NCI-H128 (cell line): ENCODE measurements at regions not wholly inside any gene's neighbourhood (a gene's known extent, or its start where the extent isn't known, plus 50 kb on each side); places are given as distances from the start of the nearest gene placed in this dataset.

Source experiments
- DNase-seq: peaks from one replicate; lab custom pipeline; 2025; ENCODE audit not compliant: unreplicated experiment; lab: John Stamatoyannopoulos, UW

DNA sequence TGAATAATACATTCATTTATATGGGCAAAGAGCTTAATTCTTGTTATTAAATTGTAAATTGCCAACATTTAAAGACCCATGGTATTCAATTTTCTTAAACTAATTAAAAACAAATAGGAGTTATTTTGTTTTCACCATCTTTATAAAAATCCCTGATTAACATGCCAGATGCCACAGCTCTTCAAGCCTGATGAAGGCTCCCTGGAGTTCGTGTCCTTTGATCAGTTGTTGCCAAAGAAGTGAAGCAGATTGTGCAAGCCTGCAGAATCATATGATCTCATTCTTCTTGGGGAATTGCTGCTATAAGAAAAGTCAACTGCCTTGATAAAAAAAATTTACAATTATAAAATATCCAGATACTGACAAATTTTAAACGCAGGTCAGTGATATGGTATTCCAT, 288.3 kb upstream of the PPFIA2 start:
- DNase-seq, result no peak

DNA sequence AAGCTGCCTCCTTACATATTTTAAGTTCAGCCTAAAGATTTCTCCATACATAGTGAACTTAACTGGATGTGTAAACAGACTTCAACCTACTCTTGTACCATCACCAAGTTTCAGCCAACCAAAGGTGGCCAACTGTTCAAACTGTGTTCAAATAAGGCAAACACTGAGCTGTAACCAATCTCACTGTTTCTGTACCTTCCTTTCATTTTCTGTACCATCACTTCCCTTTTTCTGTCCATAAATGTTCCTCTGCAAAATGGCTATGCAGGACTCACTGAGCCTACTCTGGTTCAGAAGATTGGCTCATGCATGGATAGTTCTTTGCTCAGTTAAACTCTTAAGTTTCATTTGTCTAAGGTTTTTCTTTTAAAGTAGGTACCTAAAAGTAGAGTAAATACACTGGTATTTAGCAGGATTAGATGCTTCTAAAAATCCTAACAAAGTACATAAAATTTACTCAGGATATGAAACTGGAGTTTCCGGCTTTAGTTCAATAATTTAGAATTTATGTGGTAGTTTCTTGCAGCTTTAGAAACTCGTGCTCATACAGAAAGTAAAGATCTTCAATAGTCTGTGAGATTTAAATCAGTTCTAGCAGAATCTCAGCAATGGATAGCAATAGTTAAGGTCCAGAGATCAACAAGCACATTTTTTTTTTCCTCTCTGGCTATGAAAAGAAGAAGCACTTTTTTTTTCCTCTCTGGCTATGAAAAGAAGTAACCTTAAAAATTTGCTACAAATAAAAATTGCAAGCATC, 282.0 kb upstream of the PPFIA2 start:
- no peak for DNase-seq

DNA sequence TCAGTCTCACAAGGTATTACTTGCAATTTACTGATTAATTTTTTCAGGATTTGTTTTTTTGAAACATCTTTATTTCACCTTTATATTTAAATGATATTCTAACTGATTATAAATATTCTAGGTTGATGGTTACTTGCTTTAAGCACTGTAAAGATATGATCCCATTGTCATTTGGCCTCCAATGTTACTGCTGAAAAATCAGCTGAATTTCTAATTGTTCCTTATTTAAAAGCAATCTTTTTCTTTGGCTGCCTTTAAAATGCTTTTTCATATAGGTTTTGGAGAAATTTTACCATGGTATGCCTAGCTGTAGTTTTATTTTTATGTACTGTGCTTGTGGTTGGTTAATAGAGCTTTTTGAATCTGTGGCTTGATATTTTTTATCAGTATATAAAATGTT, 275.6 kb upstream of the PPFIA2 start:
- no peak for DNase-seq

DNA sequence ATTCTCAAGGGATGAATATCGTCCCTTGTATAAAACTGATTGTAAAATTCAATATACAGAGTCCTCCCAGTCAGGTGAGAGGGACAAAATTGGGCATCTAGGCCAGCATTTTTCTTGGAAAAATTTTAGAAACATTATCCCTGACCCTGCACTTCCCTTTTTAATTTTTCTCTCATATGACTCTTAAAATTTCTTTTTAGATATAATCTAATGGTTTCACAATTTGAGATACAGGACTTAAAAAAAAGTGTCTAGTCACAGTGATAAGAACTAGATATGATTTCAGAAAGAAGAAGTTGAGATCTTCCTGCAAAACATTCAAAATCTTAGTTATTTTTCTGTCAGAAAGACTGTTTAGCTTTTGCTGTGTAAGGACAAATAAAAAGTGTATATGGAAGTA, 270.8 kb upstream of the PPFIA2 start:
- no peak for DNase-seq

DNA sequence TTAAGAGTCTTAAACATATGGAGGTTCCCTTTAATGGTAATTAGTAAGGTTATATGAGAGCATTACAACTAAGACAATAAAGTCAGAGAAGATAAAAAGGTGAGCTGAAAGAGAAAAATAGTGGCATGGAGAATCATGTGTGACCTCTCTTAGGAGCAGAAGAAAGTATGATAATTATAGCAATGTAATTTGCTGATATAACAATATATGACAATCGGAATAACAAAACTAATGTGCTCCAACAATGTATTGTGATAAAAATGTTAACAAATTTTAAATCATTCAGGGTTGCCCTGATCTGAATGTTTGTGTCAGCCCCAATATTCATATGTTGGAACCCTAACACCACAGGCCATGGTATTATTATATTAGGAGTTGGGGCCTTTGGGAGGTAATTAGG, 269.6 kb upstream of the PPFIA2 start:
- DNase-seq, result no peak

DNA sequence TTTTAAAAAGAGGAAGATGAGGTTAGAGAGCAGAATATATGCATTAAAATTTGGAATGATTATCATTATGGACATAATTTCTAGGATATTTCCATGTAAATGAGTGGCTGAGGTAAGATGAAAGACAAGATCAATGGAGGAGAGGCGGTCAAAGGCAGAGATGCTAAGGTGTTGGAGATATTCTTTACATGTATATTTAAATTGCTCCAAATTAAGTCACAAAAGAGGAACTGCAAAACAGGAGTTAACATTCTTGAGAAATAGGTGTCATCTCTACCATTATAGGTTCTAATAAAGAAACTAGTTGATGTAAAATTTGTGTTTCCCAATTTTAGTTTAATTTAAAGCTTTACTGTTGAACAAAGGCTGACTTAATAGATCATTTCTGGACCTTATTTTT, 268.5 kb upstream of the PPFIA2 start:
- DNase-seq, result no peak

DNA sequence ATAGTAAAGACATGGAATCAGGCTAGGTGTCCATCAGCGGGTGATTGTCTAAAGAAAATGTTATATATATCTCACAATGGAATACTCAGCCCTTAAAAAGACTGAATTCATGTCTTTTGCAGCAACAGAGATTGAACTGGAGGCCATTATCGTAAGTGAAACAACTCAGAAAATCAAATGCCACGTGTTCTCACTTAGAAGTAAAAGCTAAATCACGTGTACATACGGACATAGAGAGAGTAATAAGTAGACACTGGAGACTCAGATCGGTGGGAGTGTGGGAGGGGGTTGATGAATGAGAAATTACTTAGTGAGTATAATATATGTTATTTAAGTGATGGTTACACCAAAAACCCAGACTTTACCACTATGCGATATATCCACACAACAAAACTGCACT, 266.3 kb upstream of the PPFIA2 start:
- no peak for DNase-seq

DNA sequence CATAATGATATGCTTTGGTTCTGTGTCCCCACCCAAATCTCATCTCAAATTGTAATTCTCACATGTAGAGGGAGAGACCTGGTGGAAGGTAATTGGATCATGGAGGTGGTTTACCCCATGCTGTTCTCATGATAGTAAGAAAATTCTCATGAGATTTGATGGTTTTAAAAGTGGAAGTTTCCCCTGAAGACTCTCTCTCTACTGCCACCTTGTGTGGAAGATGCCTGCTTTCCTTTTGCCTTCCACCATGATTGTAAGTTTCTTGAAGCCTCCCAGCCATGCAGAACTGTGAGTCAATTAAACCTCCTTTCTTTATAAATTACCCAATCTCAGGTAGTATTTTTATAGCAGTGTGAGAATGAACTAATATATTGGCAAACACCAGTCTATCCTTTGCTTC, 260.4 kb upstream of the PPFIA2 start:
- DNase-seq, result no peak

DNA sequence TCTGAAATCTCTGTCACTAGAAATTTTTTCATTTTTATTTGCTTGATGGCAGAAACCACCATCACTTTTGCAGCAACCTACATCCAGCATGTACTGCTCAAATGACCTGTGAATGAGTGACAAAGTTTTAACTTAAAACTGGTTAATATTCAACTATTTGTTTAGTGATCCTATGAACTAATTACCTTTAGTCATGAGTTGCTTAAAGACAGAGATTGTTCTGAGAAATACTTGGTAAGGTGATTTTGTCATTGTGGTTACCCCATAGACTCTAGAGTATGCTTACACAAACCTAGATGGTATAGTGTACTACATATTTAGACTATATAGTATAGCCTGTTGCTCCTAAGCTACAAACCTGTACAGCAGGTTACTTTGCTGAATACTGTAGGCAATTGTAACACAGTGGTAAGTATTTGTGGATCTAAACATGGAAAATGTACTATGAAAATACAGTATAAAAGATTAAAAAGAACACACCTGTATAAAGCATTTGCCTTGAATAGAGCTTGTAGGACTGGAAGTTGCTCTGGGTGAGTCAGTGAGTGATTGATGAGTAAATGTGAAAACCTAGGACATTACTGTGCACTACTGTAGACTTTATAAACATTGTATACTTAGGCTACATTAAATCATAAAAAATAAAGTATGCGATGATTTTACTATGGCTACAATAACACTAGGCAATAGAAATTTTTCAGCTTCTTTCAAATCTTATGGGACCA, 256.6 kb upstream of the PPFIA2 start:
- no peak for DNase-seq

DNA sequence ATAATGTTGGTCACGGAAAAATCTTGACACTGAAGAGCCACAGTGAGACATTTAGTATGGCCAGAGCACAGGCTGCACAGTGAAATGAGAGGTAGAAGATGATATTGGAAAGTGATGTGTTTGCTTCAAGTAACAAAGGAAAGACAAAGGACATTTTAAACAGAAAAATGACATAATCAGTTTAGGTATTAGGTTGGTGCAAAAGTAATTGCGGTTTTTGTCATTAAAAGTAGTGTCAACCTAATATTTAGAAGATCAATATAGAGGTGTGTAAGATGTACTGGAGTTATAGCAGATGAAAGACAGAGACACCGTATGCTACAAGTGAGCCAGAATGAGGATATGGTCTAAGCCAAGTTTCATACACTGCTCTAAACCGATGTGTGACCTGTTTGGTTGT, 253.0 kb upstream of the PPFIA2 start:
- DNase-seq, result no peak

DNA sequence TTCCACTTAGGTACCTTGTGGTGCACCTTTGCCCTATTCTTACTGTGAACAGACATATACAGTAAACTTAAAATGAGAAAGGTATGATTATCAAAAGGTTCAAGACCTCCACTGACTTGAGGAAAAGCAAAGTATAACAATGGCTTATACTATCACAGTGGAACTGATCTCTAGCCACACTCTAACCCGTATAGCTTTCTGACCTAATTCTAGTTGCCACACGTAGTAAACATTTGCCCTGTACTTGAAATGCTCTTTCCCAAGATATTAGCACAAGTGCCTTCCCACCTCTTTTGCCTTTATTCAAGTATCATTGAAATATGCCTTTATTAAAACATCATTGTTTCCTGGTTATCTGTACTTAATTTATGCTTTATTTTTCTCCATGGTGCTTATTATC, 250.4 kb upstream of the PPFIA2 start:
- no peak for DNase-seq

DNA sequence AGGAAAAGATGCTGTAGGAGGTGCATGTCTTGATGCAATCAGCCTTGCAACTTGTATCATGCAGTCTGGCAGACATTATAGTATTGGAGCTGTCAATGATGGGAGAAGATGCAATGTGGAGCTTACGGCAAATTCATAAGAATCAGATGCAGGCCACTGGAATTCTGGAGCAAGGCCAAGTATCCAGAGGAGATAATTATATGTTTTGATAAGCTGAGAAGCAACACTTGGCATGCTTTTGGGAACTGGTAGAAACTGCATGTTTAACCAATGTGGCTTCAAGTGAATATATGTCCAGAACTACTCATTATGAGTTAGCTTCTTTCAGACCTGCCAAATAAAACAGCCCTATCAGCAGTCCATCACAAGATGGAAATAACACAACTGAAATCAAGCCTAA, 249.1 kb upstream of the PPFIA2 start:
- no peak for DNase-seq

DNA sequence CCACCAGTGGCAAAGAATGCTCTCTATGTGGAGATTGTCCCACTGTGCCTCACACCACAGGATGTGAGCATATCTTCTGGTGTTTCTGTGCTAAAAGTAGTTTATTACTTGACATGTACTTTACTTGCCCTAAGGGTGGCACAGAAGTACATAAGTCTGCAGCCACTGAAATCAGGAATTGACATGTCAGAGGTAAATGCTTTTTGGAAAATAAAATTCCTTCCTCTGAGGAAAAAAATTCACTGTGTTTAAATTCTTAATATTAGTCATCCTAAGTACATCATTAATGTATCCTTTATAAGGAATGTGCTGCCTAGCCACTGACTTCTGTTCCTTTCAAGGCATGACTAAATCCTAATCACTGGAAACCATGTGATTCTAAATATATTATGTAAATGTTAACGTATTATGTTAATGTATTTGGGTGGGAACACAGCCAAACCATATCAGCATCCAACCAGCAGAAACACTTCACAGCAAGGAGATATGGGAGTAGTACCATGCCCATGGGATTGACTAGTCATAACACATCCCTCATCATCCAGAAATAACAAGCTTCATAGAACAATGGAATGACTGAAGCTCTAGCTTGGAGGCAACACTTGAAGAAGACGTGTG, 239.7 kb upstream of the PPFIA2 start:
- DNase-seq, result no peak

DNA sequence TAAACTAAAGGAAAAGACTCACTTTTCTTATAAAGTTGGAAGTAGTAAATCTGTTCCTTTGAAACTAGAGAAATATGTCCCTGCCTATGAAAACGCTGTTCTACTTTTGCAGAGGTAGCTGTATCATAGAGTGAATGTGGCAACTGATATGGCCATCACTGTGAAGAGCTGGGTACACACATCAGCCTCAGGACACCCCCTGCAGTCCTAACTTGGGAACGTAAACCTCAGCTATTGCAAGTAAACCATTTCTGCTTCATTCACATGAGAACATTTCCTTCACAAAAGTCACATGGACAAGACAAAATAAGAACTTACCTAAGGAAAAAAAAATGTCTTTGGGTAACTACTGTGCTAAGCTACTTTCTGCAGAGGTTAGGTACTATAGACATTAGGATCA, 233.3 kb upstream of the PPFIA2 start:
- no peak for DNase-seq

DNA sequence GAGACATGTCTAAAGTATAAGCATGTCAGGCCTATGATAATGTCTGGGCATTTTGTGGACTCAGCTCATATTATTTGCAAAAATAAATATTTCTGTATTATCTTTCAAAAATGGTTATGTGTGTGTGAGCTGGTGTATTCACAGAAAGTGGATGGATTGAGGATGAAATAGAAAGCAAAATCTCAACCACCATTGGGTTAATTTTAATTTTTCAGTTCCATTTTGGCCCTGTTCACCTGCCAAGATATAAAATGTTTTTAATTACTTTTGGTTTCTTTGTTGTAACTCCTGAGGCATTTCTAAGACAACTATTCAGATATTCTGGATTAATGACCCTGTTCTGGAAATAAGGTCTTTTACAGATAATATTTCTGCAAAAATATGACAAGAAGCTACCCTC, 232.7 kb upstream of the PPFIA2 start:
- no peak for DNase-seq

DNA sequence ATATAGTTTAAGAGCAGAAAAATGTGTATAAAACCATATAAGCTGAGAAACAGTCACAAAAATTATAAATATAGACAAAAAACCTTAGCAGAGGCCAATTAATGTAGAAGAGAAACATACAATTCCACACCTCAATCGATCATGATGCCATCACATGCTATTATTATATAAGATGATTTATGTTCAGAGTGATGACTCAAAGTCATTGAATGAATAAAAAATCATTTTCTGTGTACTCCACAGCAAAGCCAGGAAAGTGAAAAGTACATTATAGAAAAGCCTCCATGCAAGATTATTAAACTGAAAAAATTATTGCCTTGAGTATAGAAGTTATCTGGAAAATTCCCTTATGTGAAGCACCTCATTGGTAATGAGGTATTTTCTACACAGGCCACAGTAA, 229.2 kb upstream of the PPFIA2 start:
- DNase-seq, result no peak

DNA sequence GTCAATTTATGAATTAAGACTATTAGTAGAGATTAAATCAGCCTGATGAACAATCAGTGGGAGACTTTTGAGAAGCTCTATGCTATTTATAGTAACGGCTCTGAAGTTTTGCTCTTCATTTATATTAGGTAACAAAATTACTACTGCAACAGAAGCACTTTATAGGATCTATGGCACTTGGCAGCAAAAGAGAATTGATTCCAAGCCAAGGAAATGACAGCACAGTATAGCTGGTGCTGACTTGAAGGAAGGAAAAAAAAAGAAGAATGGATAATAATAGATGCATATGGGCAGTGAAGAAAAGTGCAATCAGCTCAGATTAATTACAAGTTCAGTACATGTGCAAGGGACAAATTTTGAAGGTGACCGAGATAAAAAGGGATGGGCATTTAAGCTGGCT, 228.2 kb upstream of the PPFIA2 start:
- no peak for DNase-seq

DNA sequence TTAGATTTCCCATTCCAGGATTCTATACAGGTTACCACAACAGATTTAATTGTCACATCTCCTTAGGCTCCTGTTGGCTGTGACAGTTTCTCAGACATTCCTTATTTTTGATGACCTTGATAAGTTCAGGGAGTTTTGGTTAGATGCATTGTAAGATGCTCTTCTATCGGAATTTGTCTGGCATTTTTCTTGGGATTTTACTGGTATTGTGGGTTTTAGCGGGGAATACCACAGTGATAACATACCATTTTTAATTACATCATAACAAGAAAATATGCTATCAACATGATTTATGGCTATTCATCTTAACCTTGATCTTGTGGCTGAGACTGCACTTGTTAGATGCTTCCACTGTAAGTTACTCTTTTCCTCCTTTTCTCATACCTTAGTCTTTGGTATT, 217.5 kb upstream of the PPFIA2 start:
- no peak for DNase-seq

DNA sequence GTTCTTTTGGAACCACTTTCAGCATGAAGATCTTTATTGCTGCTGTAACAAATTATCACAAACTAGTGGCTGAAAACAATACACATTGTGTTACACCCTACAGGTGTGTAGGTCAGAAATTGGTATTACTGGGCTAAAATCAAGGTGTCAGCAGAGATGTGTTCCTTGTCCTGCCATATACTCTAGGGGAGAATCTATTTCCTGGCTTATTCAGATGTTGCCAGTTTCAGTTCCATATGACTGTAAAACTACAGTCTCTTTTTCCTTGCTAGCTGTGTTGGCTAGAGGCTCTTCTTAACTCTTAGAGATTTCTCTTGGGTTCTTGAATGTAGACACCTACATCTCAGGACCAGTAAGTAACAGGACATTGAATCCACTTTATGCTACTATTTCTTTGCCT, 215.6 kb upstream of the PPFIA2 start:
- DNase-seq, result no peak

DNA sequence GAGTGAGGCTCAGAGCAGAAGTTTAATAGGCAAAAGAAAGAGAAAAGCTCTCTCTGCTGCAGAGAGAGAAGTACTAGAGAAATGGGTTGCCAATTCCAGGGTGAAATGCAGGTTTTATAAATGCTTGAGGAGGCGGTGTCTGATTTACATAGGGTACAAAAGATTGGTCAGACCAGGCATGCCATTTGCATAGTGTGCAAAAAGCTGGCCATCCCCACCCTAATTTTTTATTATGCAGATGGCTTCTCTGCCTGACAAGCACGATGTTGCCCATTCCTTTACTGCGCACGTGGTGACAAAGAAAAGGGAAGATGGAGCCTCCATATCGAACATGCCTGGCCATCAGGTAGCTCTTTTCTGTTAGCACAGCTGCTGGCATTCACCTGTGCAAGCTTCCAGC, 209.3 kb upstream of the PPFIA2 start:
- no peak for DNase-seq

DNA sequence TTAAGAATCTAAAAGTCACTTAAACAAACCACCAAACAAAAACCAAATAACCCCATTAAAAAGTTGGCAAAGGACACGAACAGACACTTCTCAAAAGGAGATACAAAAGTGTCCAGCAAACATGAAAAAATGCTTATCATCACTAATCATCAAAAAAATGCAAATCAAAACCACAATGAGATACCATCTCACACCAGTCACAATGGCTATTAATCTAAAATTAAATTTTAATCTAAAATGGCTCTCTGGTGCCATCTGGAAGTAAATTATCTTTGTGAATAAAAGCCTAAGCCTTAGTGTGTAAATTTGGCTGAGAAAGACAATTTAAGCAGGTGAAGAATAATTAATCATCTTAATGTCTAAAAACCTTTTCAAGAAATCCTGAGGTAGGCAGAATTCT, 204.5 kb upstream of the PPFIA2 start:
- DNase-seq, result no peak

DNA sequence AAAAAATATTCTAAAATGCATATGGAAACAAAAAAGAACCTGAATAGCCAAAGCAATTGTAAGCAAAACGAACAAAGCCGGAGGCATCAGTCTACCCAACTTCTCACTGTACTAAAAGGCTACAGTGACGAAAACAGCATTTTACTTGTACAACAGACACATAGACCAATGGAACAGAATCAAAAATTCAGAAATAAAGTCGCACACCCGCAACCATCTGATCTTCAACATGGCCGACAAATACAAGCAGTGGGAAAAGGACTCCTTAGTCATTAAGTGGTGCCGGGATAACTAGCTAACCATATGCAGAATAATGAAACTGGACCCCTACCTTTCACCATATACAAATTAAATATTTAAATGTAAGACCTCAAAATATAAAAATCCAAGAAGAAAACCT, 203.9 kb upstream of the PPFIA2 start:
- DNase-seq, result no peak
